Endothelial cell of umbilical vein (primary cell): ENCODE measurements at regions not wholly inside any gene's neighbourhood (a gene's known extent, or its start where the extent isn't known, plus 50 kb on each side); places are given as distances from the start of the nearest gene placed in this dataset.

Source experiments
- BruUV-seq: library from RNA; stranded (reverse); fragments of 400-500 nt; replicated peaks from 2 replicates; lab custom pipeline; 2021; lab: Mats Ljungman, UMichigan
- CTCF ChIA-PET: fragments of 300-600, 350-600 bp; sonication (Branson Sonifier 250); formaldehyde crosslinking; loops from one replicate; lab custom pipeline; 2021; ENCODE audit warnings: antibody characterized with exemption, inconsistent platforms; lab: Charles Lee
- POLR2A ChIA-PET: fragments of 300-600, 350-600 bp; sonication (Branson Sonifier 250); formaldehyde crosslinking; loops from one replicate; lab custom pipeline; 2021; ENCODE audit warnings: antibody characterized with exemption, inconsistent platforms; lab: Charles Lee
- DNase-seq: peaks from one replicate; pipeline ENCODE4 v3.0.0-alpha.2; 2011; ENCODE audit warnings: low read depth, low spot score
- FAIRE-seq: peaks from 2 replicates; lab custom pipeline; 2011; peaks lifted over from hg19 to GRCh38; lab: Jason Lieb, UNC
- H2AFZ ChIP-seq: 2 replicates; pipeline ENCODE4 v1.6.0; 2012; ENCODE audit warnings: low read depth, low read length, control low read depth, inconsistent platforms
- H3K27ac ChIP-seq: 2 replicates; pipeline ENCODE4 v1.5.1; 2011; ENCODE audit warnings: low read depth, mild to moderate bottlenecking, control low read depth, low read length, moderate library complexity; ENCODE audit not compliant: insufficient read depth
- H3K27me3 ChIP-seq, 2 experiments: 2 replicates each; pipeline versions ENCODE4 v1.6.0 to v1.6.1; 2011; ENCODE audit warnings: low read length in 2 of 2, mixed read lengths in 1 of 2; ENCODE audit not compliant: control insufficient read depth in 2 of 2, insufficient read depth in 2 of 2
- H3K36me3 ChIP-seq, 2 experiments: 2 replicates in 1 of 2; 3 replicates in 1 of 2; pipeline ENCODE4 v1.5.1; 2011; ENCODE audit warnings: low read length in 2 of 2, mild to moderate bottlenecking in 1 of 2, moderate library complexity in 1 of 2; ENCODE audit not compliant: control insufficient read depth in 2 of 2, insufficient read depth in 2 of 2; ENCODE audit errors: extremely low read depth in 1 of 2
- H3K4me1 ChIP-seq: 3 replicates; pipeline ENCODE4 v1.5.1; 2011; ENCODE audit warnings: mild to moderate bottlenecking, low read length; ENCODE audit not compliant: control insufficient read depth, insufficient read depth; ENCODE audit errors: extremely low read depth
- H3K4me2 ChIP-seq: 2 replicates; pipeline ENCODE4 v1.6.1; 2011; ENCODE audit warnings: low read length, control low read depth, mixed read lengths; ENCODE audit not compliant: insufficient read depth
- H3K4me3 ChIP-seq, 3 experiments: fragments of 200-600 bp in 1 of 3; sonication (generic), shearing (Covaris generic) in 1 of 3; replicated peaks in 1 of 3; 2 replicates each; pipeline ENCODE4 v1.5.1; 2011 to 2016; ENCODE audit warnings: control low read depth in 3 of 3, low read length in 3 of 3, mild to moderate bottlenecking in 2 of 3, inconsistent platforms in 1 of 3, low read depth in 1 of 3, moderate library complexity in 1 of 3; ENCODE audit not compliant: insufficient read depth in 1 of 3
- H3K79me2 ChIP-seq: 2 replicates; pipeline ENCODE4 v1.6.0; 2012; ENCODE audit warnings: low read length, inconsistent platforms; ENCODE audit not compliant: control insufficient read depth, insufficient read depth
- H3K9ac ChIP-seq: replicated peaks from 2 replicates; pipeline ENCODE3; 2011; ENCODE audit warnings: low read length, control low read depth; ENCODE audit not compliant: insufficient read depth; ENCODE audit errors: extremely low read depth
- H3K9me1 ChIP-seq: replicated peaks from 3 replicates; pipeline ENCODE4 v1.6.0; 2011; ENCODE audit warnings: mild to moderate bottlenecking, low read length; ENCODE audit not compliant: control insufficient read depth, insufficient read depth; ENCODE audit errors: extremely low read depth
- H3K9me3 ChIP-seq: replicated peaks from 2 replicates; pipeline ENCODE4 v1.5.1; 2012; ENCODE audit warnings: low read length, inconsistent platforms; ENCODE audit not compliant: control insufficient read depth, insufficient read depth
- H4K20me1 ChIP-seq: replicated peaks from 2 replicates; pipeline ENCODE3; 2011; ENCODE audit warnings: mild to moderate bottlenecking, low read length; ENCODE audit not compliant: control insufficient read depth, insufficient read depth; ENCODE audit errors: extremely low read depth
- CTCF ChIP-seq, 2 donors: IDR thresholded peaks; 1 replicate in 1 of 2; 2 replicates in 1 of 2; pipeline ENCODE4 v1.5.1; 2011; ENCODE audit warnings: low read length in 2 of 2, mild to moderate bottlenecking in 2 of 2, moderate library complexity in 2 of 2, control low read depth in 1 of 2, inconsistent platforms in 1 of 2, low read depth in 1 of 2; ENCODE audit not compliant: insufficient read depth in 1 of 2; ENCODE audit errors: extremely low read depth in 1 of 2
- EZH2 ChIP-seq: IDR thresholded peaks from 2 replicates; pipeline ENCODE4 v1.6.1; 2012; ENCODE audit warnings: borderline replicate concordance, low read depth, mild to moderate bottlenecking, moderate library complexity, low read length, inconsistent platforms; ENCODE audit not compliant: severe bottlenecking
- FOS ChIP-seq: IDR thresholded peaks from 2 replicates; pipeline ENCODE4 v1.6.1; 2011; ENCODE audit warnings: mild to moderate bottlenecking, low read length, moderate library complexity, borderline replicate concordance; ENCODE audit not compliant: insufficient read depth
- GATA2 ChIP-seq: IDR thresholded peaks from 2 replicates; pipeline ENCODE4 v1.7.0; 2011; ENCODE audit warnings: low read depth, mild to moderate bottlenecking, moderate library complexity, mixed read lengths, low read length; ENCODE audit not compliant: insufficient read length, insufficient read depth
- JUN ChIP-seq: IDR thresholded peaks from 2 replicates; pipeline ENCODE4 v1.6.1; 2011; ENCODE audit warnings: borderline replicate concordance, low read depth; ENCODE audit not compliant: insufficient read length, insufficient read depth
- MAX ChIP-seq: IDR thresholded peaks from 2 replicates; pipeline ENCODE4 v1.6.1; 2011; ENCODE audit not compliant: insufficient read depth, insufficient read length
- MYC ChIP-seq: IDR thresholded peaks from one replicate; pipeline ENCODE4 v1.6.1; 2011; ENCODE audit warnings: mild to moderate bottlenecking, low read depth, low read length
- POLR2A ChIP-seq: IDR thresholded peaks from 2 replicates; pipeline ENCODE4 v1.6.1; 2012; ENCODE audit warnings: low read depth, mild to moderate bottlenecking, control low read depth, low read length
- POLR2AphosphoS5 ChIP-seq: IDR thresholded peaks from 2 replicates; pipeline ENCODE4 v1.6.1; 2012; ENCODE audit warnings: low read depth, mild to moderate bottlenecking, control low read depth, low read length, moderate library complexity; ENCODE audit not compliant: insufficient read depth
- dilution Hi-C: fragments of 300-500 bp; cut with MboI; formaldehyde crosslinking; loops from one replicate; pipeline ENCODE4 v1.15.0; 2019; ENCODE audit warnings: low sequenced_read_pairs; ENCODE audit not compliant: extremely low pct_ligation_motif_present
- intact Hi-C: fragments of 100-400 bp; cut with micrococcal nuclease; formaldehyde crosslinking; loops from one replicate; pipeline ENCODE4 v1.10.0; 2022

- no peaks in the 10 kb centered on the region for H3K27me3 ChIP-seq
- TF ChIP-seq FOS (no peak), CTCF (IDR thresholded peaks at IDR 0.05; ENCODE audit: extremely low read depth in 1 of 2, insufficient read depth in 1 of 2, low read depth in 1 of 2, low read length in 2 of 2) (no peak), POLR2A (no peak), POLR2AphosphoS5 (no peak)
- no TSS peak for BruUV-seq
- H4K20me1 ChIP-seq = no peaks in the 10 kb centered on the region
- no peak overlapping the region for H3K27ac ChIP-seq
- ChIA-PET POLR2A (no interaction called here), CTCF (interaction anchor here (0.6 to 2.4 kb wide), 5 partner anchors 22 to 229 kb away, joined by 3 to 18 read pairs (median 3); no protein-coding TSS in a partner anchor)
- H3K4me3 ChIP-seq = no peak overlapping the region
- peaks cover 21% of the 10 kb centered on the region for H3K4me1 ChIP-seq
- DNase-seq (no peak), FAIRE-seq (no peak)
- dilution Hi-C loops (no loop called here), intact Hi-C loops (no loop called here)
- no peaks in the 10 kb centered on the region for H3K9me3 ChIP-seq
- H3K9ac ChIP-seq = no peak overlapping the region
- no peak overlapping the region for H3K4me2 ChIP-seq
- no peaks in the 10 kb centered on the region for H3K9me1 ChIP-seq
- H3K79me2 ChIP-seq = no peaks in the 10 kb centered on the region
- peak overlapping the region; percentile 7 for H2AFZ ChIP-seq
- no peaks in the 10 kb centered on the region for H3K36me3 ChIP-seq
Observed at GRCh38 chr14:38950676-38951075, 152.4 kb downstream of the SEC23A start.

- Histone ChIP-seq H3K36me3 (no peaks in the 10 kb centered on the region), H3K4me1 (peaks cover 21% of the 10 kb centered on the region), H3K27ac (no peak overlapping the region), H3K9me3 (no peaks in the 10 kb centered on the region), H4K20me1 (no peaks in the 10 kb centered on the region), H3K9me1 (no peaks in the 10 kb centered on the region), H2AFZ (no peak overlapping the region), H3K27me3 (no peaks in the 10 kb centered on the region), H3K9ac (no peak overlapping the region), H3K4me3 (no peak overlapping the region), H3K4me2 (no peak overlapping the region), H3K79me2 (no peaks in the 10 kb centered on the region)
- DNase-seq (no peak), FAIRE-seq (no peak)
- CTCF ChIA-PET = no interaction called here
- no TSS peak for BruUV-seq
- dilution Hi-C loops (no loop called here), intact Hi-C loops (no loop called here)
- POLR2A ChIA-PET = no interaction called here
- TF ChIP-seq POLR2A (no peak), POLR2AphosphoS5 (no peak), EZH2 (no peak), CTCF (IDR thresholded peaks at IDR 0.05; ENCODE audit: extremely low read depth in 1 of 2, insufficient read depth in 1 of 2, low read depth in 1 of 2, low read length in 2 of 2) (no peak), GATA2 (no peak), JUN (no peak), FOS (no peak), MAX (no peak), MYC (no peak)
Observed at GRCh38 chr14:38948576-38948975, 154.5 kb downstream of the SEC23A start.
